ENCODE measurements at regions not wholly inside any gene's neighbourhood (a gene's known extent, or its start where the extent isn't known, plus 50 kb on each side); places are given as distances from the start of the nearest gene placed in this dataset.

DNA sequence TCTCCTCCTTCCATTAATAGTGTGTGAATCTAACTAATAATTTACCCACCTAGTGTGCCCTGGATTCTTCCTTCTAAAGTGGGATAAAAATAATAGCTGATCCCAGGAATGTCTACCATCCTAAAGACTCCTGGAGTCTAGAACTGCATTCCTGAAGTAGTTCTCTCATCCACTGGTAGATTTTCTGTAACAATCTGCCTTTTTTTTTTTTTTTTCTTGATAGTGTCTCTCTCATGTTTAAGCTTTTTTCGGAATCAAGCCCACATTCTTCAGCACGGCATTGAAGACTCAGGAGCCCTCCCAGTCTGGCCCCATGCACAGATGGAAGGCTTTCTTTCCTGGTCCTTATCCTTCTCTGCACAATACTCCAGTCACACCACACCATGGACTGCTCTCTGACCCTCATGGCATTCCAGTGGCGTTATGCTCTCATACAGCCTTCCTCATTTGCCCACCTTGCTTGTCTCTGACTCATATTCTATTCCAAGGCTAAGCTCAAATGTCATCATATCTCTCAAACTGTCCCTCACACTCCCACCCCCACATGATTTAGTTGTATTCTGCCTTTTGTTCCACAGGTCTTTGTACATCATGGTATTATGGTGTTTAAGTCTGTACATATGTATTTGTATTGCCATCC is 68.7 kb upstream of the FRY start:
- TF ChIP-seq CTCF (IDR thresholded peaks at IDR 0.05) (no peak), POLR2A (IDR thresholded peaks at IDR 0.05) (no peak)
